Kidney glomerular epithelial cell (primary cell): ENCODE measurements at regions not wholly inside any gene's neighbourhood (a gene's known extent, or its start where the extent isn't known, plus 50 kb on each side); places are given as distances from the start of the nearest gene placed in this dataset.

ENCODE experiments used
- DNase-seq: peaks from one replicate; lab custom pipeline; 2025; lab: John Stamatoyannopoulos, UW

GRCh38 chr12:111174251-111174960 is 194.5 kb downstream of the PHETA1 start:
- DNase-seq: no peak

GRCh38 chr12:111173836-111174235 is 195.1 kb downstream of the PHETA1 start:
- no peak for DNase-seq

GRCh38 chr12:111173391-111173790 is 195.5 kb downstream of the PHETA1 start:
- no peak for DNase-seq

- no peak for DNase-seq
These were observed 196.1 kb downstream of the PHETA1 start for GRCh38 chr12:111172786-111173185.

- DNase-seq: no peak
These were observed 197.1 kb downstream of the PHETA1 start for GRCh38 chr12:111171832-111172231.

GRCh38 chr12:111171345-111171744 is 197.6 kb downstream of the PHETA1 start:
- no peak for DNase-seq

GRCh38 chr12:111170543-111170942 is 198.4 kb downstream of the PHETA1 start:
- DNase-seq: no peak

- no peak for DNase-seq
These were observed 199.4 kb downstream of the PHETA1 start for GRCh38 chr12:111169456-111169855.

- DNase-seq: no peak
These were observed 199.9 kb downstream of the PHETA1 start for GRCh38 chr12:111169032-111169431.

GRCh38 chr12:111168009-111168900 is 200.6 kb downstream of the PHETA1 start:
- no peak for DNase-seq

GRCh38 chr12:111166779-111167540 is 201.9 kb downstream of the PHETA1 start:
- DNase-seq: no peak

- no peak for DNase-seq
These were observed 203.9 kb downstream of the PHETA1 start for GRCh38 chr12:111164833-111165525.

GRCh38 chr12:111163422-111163821 is 205.5 kb downstream of the PHETA1 start:
- no peak for DNase-seq

- no peak for DNase-seq
These were observed 207.0 kb downstream of the PHETA1 start for GRCh38 chr12:111161898-111162297.

- no peak for DNase-seq
These were observed 208.3 kb downstream of the PHETA1 start for GRCh38 chr12:111160350-111161241.

GRCh38 chr12:111158992-111159391 is 209.9 kb downstream of the PHETA1 start:
- DNase-seq: no peak

GRCh38 chr12:111157486-111157885 is 211.4 kb downstream of the PHETA1 start:
- no peak for DNase-seq

- no peak for DNase-seq
These were observed 212.6 kb downstream of the PHETA1 start for GRCh38 chr12:111156304-111156703.

GRCh38 chr12:111155521-111155920 is 213.4 kb downstream of the PHETA1 start:
- DNase-seq: no peak

- no peak for DNase-seq
These were observed 213.9 kb downstream of the PHETA1 start for GRCh38 chr12:111155020-111155419.
